GM19438 (cell line): ENCODE measurements at regions not wholly inside any gene's neighbourhood (a gene's known extent, or its start where the extent isn't known, plus 50 kb on each side); places are given as distances from the start of the nearest gene placed in this dataset.
A peak's percentile ranks its signal among the peaks of the same experiment; 100 is the strongest.
"Not testable (repeated sequence)": the region's sequence is repeated elsewhere in the genome, so short reads cannot be mapped to it uniquely, and the experiment has no call there.

Experiments used
- ATAC-seq: cut with Tn5 transposase; IDR thresholded peaks from one replicate; pipeline ENCODE4 v1.9.1; 2021; ENCODE audit warnings: low read depth; ENCODE audit not compliant: unreplicated experiment

- ATAC-seq: not testable (repeated sequence)
Measured at GRCh38 chr1:120941066-120941465, 51.5 kb downstream of the PPIAL4A start.

GRCh38 chr1:120941836-120942217, 52.3 kb downstream of the PPIAL4A start:
- ATAC-seq: not testable (repeated sequence)

- ATAC-seq: peak; percentile 89
Measured at GRCh38 chr1:120942218-120942944, 52.8 kb downstream of the PPIAL4A start.

GRCh38 chr1:120942945-120943319, 53.4 kb downstream of the PPIAL4A start:
- not testable (repeated sequence) for ATAC-seq

GRCh38 chr1:120944691-120945090, 55.1 kb downstream of the PPIAL4A start:
- ATAC-seq: not testable (repeated sequence)

- ATAC-seq: not testable (repeated sequence)
Measured at GRCh38 chr1:120945122-120945521, 55.6 kb downstream of the PPIAL4A start.

- ATAC-seq: not testable (repeated sequence)
Measured at GRCh38 chr1:120947114-120947513, 57.5 kb downstream of the PPIAL4A start.

- not testable (repeated sequence) for ATAC-seq
Measured at GRCh38 chr1:120949724-120950123, 60.2 kb downstream of the PPIAL4A start.

- not testable (repeated sequence) for ATAC-seq
Measured at GRCh38 chr1:120950633-120951032, 61.1 kb downstream of the PPIAL4A start.

GRCh38 chr1:120951100-120951499, 61.5 kb downstream of the PPIAL4A start:
- ATAC-seq: not testable (repeated sequence)

- not testable (repeated sequence) for ATAC-seq
Measured at GRCh38 chr1:120952207-120952870, 62.8 kb downstream of the PPIAL4A start.

- not testable (repeated sequence) for ATAC-seq
Measured at GRCh38 chr1:120952871-120953265, 63.3 kb downstream of the PPIAL4A start.

- ATAC-seq: no peak
Measured at GRCh38 chr1:120954736-120955135, 65.2 kb downstream of the PPIAL4A start.

- ATAC-seq: not testable (repeated sequence)
Measured at GRCh38 chr1:120955961-120956360, 66.4 kb downstream of the PPIAL4A start.

- ATAC-seq: not testable (repeated sequence)
Measured at GRCh38 chr1:120966018-120966417, 76.4 kb downstream of the PPIAL4A start.

GRCh38 chr1:120972863-120973262, 83.3 kb downstream of the PPIAL4A start:
- ATAC-seq: not testable (repeated sequence)

- not testable (repeated sequence) for ATAC-seq
Measured at GRCh38 chr1:120973836-120974235, 84.3 kb downstream of the PPIAL4A start.

GRCh38 chr1:120977279-120977678, 87.7 kb downstream of the PPIAL4A start:
- ATAC-seq: not testable (repeated sequence)

GRCh38 chr1:120981489-120982094, 92.0 kb downstream of the PPIAL4A start:
- not testable (repeated sequence) for ATAC-seq

GRCh38 chr1:120994614-120995013, 105.0 kb downstream of the PPIAL4A start:
- not testable (repeated sequence) for ATAC-seq

- not testable (repeated sequence) for ATAC-seq
Measured at GRCh38 chr1:120995025-120995424, 105.5 kb downstream of the PPIAL4A start.
